Muscle layer of duodenum (tissue), 2 donors: ENCODE measurements at regions not wholly inside any gene's neighbourhood (a gene's known extent, or its start where the extent isn't known, plus 50 kb on each side); places are given as distances from the start of the nearest gene placed in this dataset.

Source experiments
- H3K27ac ChIP-seq: one replicate; pipeline ENCODE4 v1.7.0; 2013; ENCODE audit warnings: mild to moderate bottlenecking, low read length
- H3K27me3 ChIP-seq: one replicate; pipeline ENCODE4 v1.7.0; 2013; ENCODE audit warnings: low read depth, mild to moderate bottlenecking, control low read depth, low read length
- H3K36me3 ChIP-seq, 2 donors: one replicate each; pipeline ENCODE4 v1.7.0; 2013; ENCODE audit warnings: low read length in 2 of 2, control low read depth in 1 of 2, mild to moderate bottlenecking in 1 of 2; ENCODE audit not compliant: insufficient read depth in 2 of 2, control insufficient read depth in 1 of 2
- H3K4me1 ChIP-seq, 2 donors: one replicate each; pipeline ENCODE4 v1.7.0; 2013; ENCODE audit warnings: low read length in 2 of 2, mild to moderate bottlenecking in 2 of 2, control low read depth in 1 of 2, moderate library complexity in 1 of 2; ENCODE audit not compliant: insufficient read depth in 2 of 2, control insufficient read depth in 1 of 2
- H3K4me3 ChIP-seq, 2 donors: one replicate each; pipeline ENCODE4 v1.7.0; 2013; ENCODE audit warnings: low read length in 2 of 2, low read depth in 1 of 2, mild to moderate bottlenecking in 1 of 2
- H3K9me3 ChIP-seq, 2 donors: one replicate each; pipeline ENCODE4 v1.7.0; 2013; ENCODE audit warnings: low read length in 2 of 2, control low read depth in 1 of 2, mild to moderate bottlenecking in 1 of 2; ENCODE audit not compliant: control insufficient read depth in 1 of 2
- donor health status: healthy.

DNA sequence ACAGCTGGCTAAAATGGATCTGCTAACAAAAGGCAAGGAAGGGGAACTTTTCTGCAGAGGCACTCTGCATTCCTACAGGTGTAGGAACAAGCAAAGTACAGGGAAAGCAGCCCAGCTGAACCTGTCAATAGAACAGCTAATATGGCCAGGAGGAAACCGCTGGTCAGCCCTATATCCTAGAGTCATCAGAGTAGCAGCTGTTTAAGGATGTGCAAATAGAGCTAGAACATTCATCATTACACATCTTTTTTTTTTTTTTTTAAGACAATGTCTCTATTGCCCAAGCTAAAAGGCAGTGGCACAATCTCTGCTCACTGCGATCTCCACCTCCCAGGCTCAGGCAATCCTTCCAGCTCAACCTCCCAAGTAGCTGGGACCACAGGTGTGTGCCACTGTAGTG is 163.0 kb downstream of the BTC start:
- Histone ChIP-seq H3K36me3 (no peaks in the 10 kb centered on the region), H3K27ac (no peak overlapping the region), H3K4me3 (no peak overlapping the region), H3K27me3 (no peaks in the 10 kb centered on the region), H3K9me3 (no peaks in the 10 kb centered on the region), H3K4me1 (no peaks in the 10 kb centered on the region)

DNA sequence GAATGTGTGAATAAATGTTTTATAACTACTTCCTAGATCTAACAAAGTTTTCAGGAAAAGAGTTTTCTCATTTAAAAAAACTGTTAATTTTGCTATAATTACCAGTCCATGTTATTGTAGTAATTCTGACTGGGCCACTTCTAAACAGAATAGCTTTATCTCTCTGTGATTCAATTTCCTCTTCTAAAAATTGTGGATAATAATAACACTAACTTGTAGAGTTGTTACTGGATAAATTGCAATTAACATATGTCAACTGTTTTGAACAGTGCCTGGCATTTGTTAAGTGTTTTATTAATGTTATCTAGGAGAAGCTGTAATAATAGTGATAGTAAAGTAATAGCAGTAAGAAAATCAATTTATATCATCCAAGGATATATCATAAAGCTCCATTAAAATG is 162.3 kb downstream of the BTC start:
- Histone ChIP-seq H3K9me3 (no peaks in the 10 kb centered on the region), H3K27me3 (no peaks in the 10 kb centered on the region), H3K36me3 (no peaks in the 10 kb centered on the region), H3K4me3 (no peak overlapping the region), H3K27ac (no peak overlapping the region), H3K4me1 (no peaks in the 10 kb centered on the region)

DNA sequence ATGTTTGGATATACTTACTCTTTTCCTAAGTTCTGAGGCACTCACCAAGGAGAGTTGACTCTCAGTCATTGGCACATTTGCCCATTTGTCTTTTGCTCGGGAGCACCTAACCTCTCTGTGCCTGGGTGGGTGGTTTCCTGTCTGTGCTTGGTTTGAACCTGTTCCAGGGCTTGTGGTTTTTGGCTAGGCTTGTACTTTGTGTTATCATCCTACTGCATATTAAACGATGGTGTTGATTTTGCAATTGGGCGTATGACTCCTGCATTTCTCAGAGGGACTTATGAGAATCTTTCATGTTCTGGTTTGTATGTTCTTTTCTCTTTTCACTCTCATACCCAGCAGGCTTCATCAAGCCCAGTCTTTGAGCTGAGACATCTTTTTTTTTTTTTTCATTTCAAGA is 161.7 kb downstream of the BTC start:
- Histone ChIP-seq H3K4me3 (no peak overlapping the region), H3K27me3 (no peaks in the 10 kb centered on the region), H3K4me1 (no peaks in the 10 kb centered on the region), H3K27ac (no peak overlapping the region), H3K36me3 (no peaks in the 10 kb centered on the region), H3K9me3 (no peaks in the 10 kb centered on the region)

DNA sequence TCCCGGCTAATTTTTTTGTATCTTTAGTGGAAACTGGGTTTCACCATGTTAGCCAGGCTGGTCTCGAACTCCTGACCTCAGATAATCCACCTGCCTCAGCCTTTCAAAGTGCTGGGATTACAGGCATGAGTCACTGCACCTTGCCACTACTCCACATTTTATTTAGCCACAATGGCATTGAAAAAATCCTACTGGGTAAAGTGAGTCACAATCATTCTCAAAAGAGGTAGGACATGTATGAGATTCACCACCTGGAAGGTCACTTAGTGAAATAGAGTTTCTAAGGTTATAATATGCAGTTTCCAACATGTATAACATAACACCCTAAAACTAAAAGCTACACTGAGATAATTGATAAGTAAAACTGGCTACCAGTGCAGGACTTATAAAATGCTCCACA is 159.2 kb downstream of the BTC start:
- H3K27ac ChIP-seq, result no peak overlapping the region

DNA sequence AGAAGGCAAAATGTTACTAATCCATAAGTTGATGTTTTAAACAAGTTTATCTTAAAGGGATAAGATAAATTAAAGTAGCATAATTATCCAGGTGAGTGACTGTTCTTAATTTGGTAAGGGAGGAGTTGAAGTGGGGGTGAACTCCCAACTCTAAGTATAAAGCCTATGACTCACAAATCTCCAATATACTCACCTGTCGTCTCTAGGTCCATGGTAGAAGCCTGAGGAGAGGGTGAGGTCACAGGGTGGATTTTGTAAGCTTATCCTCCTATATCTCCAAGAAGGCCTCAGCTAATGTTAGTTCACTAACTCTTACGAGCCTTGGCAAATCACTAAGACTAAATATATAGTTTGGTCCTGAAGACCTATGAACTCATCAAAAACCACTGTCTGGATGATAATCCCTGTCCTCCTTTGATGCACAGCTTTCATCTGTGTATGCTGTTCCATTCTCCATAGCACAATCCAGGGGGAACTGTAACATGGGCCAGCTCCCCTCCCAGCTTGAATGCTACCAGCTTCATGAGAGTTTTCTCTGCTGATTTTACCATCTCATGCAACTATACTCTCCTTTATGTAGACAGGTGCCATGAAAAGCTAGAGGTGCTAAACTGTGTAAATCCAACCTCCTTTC is 158.7 kb downstream of the BTC start:
- Histone ChIP-seq H3K27me3 (no peaks in the 10 kb centered on the region), H3K9me3 (no peaks in the 10 kb centered on the region), H3K36me3 (no peaks in the 10 kb centered on the region), H3K27ac (no peak overlapping the region), H3K4me3 (no peak overlapping the region), H3K4me1 (peaks cover 0 to 3% of the 10 kb centered on the region in 2 donors)

More for the DNA sequence above, 159.2 kb downstream of the BTC start:
- no peaks in the 10 kb centered on the region for H3K9me3 ChIP-seq
- H3K4me3 ChIP-seq, result no peak overlapping the region
- H3K4me1 ChIP-seq, result peaks cover 0 to 3% of the 10 kb centered on the region in 2 donors
- no peaks in the 10 kb centered on the region for H3K27me3 ChIP-seq
- no peaks in the 10 kb centered on the region for H3K36me3 ChIP-seq

DNA sequence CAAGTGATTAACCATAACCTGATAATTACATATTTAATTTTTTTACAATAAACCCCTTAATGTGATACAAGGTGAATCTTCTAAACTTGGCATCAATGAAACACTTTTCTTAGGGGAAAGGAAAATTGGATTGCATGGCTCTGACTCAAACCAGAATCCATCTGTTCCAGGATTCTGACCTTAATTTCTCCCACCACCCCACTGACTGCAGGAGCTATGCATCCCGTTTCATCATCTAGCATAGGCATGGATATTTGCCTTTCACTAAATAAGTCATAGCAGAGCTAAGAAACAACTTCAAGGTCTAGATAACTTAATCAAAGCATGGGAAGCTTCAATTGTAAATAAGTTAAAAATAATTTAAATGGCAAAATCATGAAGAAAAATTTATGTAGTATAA is 156.3 kb downstream of the BTC start:
- Histone ChIP-seq H3K4me1 (peaks cover 0 to 3% of the 10 kb centered on the region in 2 donors), H3K9me3 (no peaks in the 10 kb centered on the region), H3K36me3 (no peaks in the 10 kb centered on the region), H3K27me3 (no peaks in the 10 kb centered on the region), H3K4me3 (no peak overlapping the region), H3K27ac (no peak overlapping the region)

DNA sequence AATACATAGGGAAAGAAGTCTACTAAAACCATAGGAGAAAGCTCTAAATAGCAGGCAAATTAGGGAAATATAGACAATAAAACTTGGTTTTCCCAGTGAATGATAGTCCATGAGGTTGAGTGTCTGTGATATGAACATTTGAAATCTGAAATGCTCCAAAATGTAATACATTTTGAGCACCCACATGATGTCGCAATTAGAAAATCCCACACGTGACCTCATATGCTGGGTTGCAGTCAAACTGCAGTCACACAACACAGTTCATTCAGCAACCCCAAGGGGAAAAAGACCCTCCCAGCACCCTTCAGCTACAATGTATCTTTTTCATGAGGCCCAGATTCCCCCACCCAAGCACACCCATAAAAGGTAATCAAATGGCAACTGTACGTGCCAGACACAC is 155.6 kb downstream of the BTC start:
- no peaks in the 10 kb centered on the region for H3K27me3 ChIP-seq
- H3K27ac ChIP-seq, result no peak overlapping the region
- no peaks in the 10 kb centered on the region for H3K36me3 ChIP-seq
- H3K4me3 ChIP-seq, result no peak overlapping the region
- peaks cover 0 to 3% of the 10 kb centered on the region in 2 donors for H3K4me1 ChIP-seq
- no peaks in the 10 kb centered on the region for H3K9me3 ChIP-seq

DNA sequence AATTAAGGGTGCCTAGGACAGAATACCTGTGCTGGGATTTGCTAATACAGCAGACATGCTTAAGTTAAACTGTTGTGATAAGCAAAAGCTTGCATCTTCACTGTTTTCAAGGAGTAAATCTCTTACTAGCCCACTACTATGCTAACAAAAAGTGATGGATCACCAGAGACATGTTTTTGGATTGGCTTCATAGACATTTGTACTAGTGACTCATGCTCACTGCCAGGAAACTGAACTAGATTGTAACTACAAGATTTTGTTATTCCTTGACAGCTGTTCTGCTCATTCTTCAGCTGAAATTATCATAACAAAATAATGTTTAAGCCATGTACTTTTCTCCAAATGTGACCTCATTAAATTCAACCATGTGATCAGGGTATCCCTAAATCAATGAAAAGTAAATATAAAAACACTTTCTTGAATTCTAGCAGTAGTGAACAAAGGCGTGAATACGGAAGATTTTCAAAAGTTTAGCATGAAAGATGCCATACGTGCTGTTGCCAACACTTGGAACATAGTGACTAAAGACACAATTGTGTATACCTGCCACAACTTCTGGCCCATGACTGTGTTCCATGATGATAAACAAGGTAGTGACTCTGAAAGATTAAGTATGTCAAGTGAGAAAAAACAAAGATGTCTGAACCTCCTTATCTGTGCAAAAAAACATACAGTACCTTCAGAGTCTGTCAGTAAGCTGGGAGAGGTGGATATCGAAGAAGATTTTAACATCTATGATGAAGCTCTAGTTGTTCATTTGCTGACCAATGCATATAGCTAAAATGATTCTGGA is 154.0 kb downstream of the BTC start:
- H3K4me3 ChIP-seq, result no peak overlapping the region
- H3K4me1 ChIP-seq, result peaks cover 0 to 3% of the 10 kb centered on the region in 2 donors
- no peaks in the 10 kb centered on the region for H3K36me3 ChIP-seq
- no peaks in the 10 kb centered on the region for H3K27me3 ChIP-seq
- no peaks in the 10 kb centered on the region for H3K9me3 ChIP-seq
- H3K27ac ChIP-seq, result no peak overlapping the region

DNA sequence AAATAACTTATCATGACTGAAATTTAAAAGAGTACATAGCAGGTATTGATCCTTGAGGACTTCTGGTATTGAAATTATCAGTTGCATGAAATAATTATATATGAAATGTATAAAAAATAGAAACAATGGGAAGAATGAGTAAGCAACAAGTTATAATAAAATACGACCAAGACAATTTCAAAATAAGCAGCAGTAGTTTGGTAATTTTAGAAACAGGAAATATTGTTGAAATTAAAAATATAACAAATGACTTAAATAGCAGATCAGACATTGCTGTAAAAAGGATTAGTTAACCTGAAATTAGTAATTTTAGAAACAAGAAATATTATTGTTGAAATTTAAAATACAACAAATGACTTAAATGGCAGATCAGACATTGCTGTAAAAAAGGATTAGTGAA is 152.3 kb downstream of the BTC start:
- no peaks in the 10 kb centered on the region for H3K36me3 ChIP-seq
- no peak overlapping the region for H3K27ac ChIP-seq
- no peaks in the 10 kb centered on the region for H3K9me3 ChIP-seq
- H3K4me1 ChIP-seq, result peaks cover 0 to 3% of the 10 kb centered on the region in 2 donors
- H3K27me3 ChIP-seq, result no peaks in the 10 kb centered on the region
- H3K4me3 ChIP-seq, result no peak overlapping the region

DNA sequence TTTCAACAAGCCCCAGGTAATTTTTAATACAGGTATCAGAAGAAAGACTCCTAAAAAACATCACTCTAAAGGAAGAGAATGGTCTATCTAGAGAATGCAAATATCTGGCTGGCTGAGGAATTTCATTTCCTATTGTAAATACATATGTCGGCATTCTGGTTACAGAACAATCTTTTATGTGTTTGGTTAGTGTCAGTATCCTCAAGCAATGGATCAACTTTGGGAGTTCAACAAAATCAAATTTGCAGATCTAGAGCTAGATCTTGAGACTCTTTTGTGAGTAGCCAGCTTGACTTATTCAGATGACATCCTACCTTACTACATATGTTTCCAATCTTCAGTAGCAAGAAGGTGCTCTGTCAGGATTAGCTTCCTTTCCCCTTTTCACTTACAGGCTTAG is 145.1 kb downstream of the BTC start:
- H3K9me3 ChIP-seq, result no peaks in the 10 kb centered on the region
- no peaks in the 10 kb centered on the region for H3K27me3 ChIP-seq
- H3K4me3 ChIP-seq, result no peak overlapping the region
- H3K36me3 ChIP-seq, result no peaks in the 10 kb centered on the region
- H3K27ac ChIP-seq, result no peak overlapping the region
- H3K4me1 ChIP-seq, result no peaks in the 10 kb centered on the region

DNA sequence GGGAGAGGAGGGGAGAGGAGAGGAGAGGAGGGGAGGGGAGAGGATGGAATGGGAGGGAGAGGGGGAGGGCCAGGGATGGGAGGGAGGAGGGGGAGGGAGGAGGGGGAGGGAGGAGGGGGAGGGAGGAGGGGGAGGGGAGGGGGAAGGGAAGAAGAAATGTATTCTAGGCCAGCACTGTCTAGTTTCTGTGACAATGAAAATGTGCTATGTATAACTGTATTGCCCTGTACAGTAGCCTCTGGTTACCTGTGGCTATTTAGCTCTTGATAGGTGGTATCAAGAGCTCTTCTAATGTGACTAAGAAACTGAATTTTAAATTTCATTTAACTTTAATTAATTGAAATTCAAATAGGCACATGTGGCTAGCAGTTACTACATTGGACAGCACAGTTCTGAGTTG is 143.1 kb downstream of the BTC start:
- Histone ChIP-seq H3K36me3 (no peaks in the 10 kb centered on the region), H3K27me3 (no peaks in the 10 kb centered on the region), H3K4me3 (no peak overlapping the region)

More for the DNA sequence above, 143.1 kb downstream of the BTC start:
- no peak overlapping the region for H3K27ac ChIP-seq
- no peaks in the 10 kb centered on the region for H3K4me1 ChIP-seq
- no peaks in the 10 kb centered on the region for H3K9me3 ChIP-seq
